HepG2 (cell line): ENCODE measurements at regions not wholly inside any gene's neighbourhood (a gene's known extent, or its start where the extent isn't known, plus 50 kb on each side); places are given as distances from the start of the nearest gene placed in this dataset.

Source experiments
- DNMT1 ChIP-seq: sonication (generic); formaldehyde crosslinking; IDR thresholded peaks from 2 replicates; pipeline ENCODE4 v1.5.1; 2020; ENCODE audit warnings: mild to moderate bottlenecking, missing genetic modification reagents
- ELK4 ChIP-seq: sonication (generic); formaldehyde crosslinking; IDR thresholded peaks from 2 replicates; pipeline ENCODE4 v1.9.0; 2021; ENCODE audit warnings: missing genetic modification reagents, borderline replicate concordance
- HNF4A ChIP-seq: sonication (generic); formaldehyde crosslinking; IDR thresholded peaks from 2 replicates; pipeline ENCODE4 v1.4.0; 2020; ENCODE audit warnings: missing genetic modification reagents
- JARID2 ChIP-seq: sonication (generic); formaldehyde crosslinking; IDR thresholded peaks from 2 replicates; pipeline ENCODE4 v1.8.1; 2023; ENCODE audit warnings: missing genetic modification reagents, inconsistent platforms; ENCODE audit not compliant: insufficient replicate concordance
- LBX2 ChIP-seq: sonication (generic); formaldehyde crosslinking; IDR thresholded peaks from 2 replicates; pipeline ENCODE4 v1.5.0; 2020; ENCODE audit warnings: missing genetic modification reagents, mild to moderate bottlenecking, borderline replicate concordance
- NR2F6 ChIP-seq, 2 experiments: IDR thresholded peaks; 2 replicates each; pipeline ENCODE4 v1.6.1; 2016; ENCODE audit warnings: antibody characterized with exemption in 1 of 2, mild to moderate bottlenecking in 1 of 2
- PHF21A ChIP-seq: sonication (generic); formaldehyde crosslinking; IDR thresholded peaks from 2 replicates; pipeline ENCODE4 v1.5.0; 2020; ENCODE audit warnings: mild to moderate bottlenecking, missing genetic modification reagents
- SMC3 ChIP-seq: IDR thresholded peaks from 2 replicates; pipeline ENCODE4 v1.6.1; 2011; ENCODE audit warnings: low read length, improper control_type of control experiment
- USF2 ChIP-seq, 2 experiments: sonication (generic) in 1 of 2; formaldehyde crosslinking in 1 of 2; IDR thresholded peaks; 2 replicates each; pipeline versions ENCODE4 v1.5.1 to v1.6.1; 2011 to 2020; ENCODE audit warnings: borderline replicate concordance in 1 of 2, low read depth in 1 of 2, low read length in 1 of 2, mild to moderate bottlenecking in 1 of 2, missing genetic modification reagents in 1 of 2, moderate library complexity in 1 of 2
- YY1 ChIP-seq: IDR thresholded peaks from 2 replicates; pipeline ENCODE4 v1.6.1; 2011; ENCODE audit warnings: low read length, low read depth, moderate library complexity, mild to moderate bottlenecking; ENCODE audit not compliant: insufficient read depth, insufficient replicate concordance
- ZFP1 ChIP-seq: IDR thresholded peaks from 2 replicates; pipeline ENCODE4 v1.6.1; 2016
- ZFP36 ChIP-seq: fragments of 150-350 bp; IDR thresholded peaks from 2 replicates; pipeline ENCODE4 v1.6.1; 2018; ENCODE audit warnings: borderline replicate concordance, low read length, low read depth; ENCODE audit not compliant: partially characterized antibody
- ZNF101 ChIP-seq: sonication (generic); formaldehyde crosslinking; IDR thresholded peaks from 2 replicates; pipeline ENCODE4 v1.4.0; 2020; ENCODE audit warnings: mild to moderate bottlenecking, low read depth, missing genetic modification reagents, borderline replicate concordance
- TF ChIP-seq, protein P1 (sequence below): sonication (generic); formaldehyde crosslinking; IDR thresholded peaks from 2 replicates; pipeline ENCODE4 v1.5.0; 2020; ENCODE audit warnings: missing genetic modification reagents
- TF ChIP-seq, protein P2 (sequence below): sonication (generic); formaldehyde crosslinking; IDR thresholded peaks from 2 replicates; pipeline ENCODE4 v1.8.1; 2023; ENCODE audit warnings: mild to moderate bottlenecking, missing genetic modification reagents

- TF ChIP-seq YY1, result no peak
- no peak for TF ChIP-seq DNMT1 (CRISPR knock-in tag)
- TF ChIP-seq, protein P1, sequence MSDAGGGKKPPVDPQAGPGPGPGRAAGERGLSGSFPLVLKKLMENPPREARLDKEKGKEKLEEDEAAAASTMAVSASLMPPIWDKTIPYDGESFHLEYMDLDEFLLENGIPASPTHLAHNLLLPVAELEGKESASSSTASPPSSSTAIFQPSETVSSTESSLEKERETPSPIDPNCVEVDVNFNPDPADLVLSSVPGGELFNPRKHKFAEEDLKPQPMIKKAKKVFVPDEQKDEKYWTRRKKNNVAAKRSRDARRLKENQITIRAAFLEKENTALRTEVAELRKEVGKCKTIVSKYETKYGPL (CRISPR knock-in tag), result no peak
- no peak for TF ChIP-seq LBX2 (CRISPR knock-in tag)
- no peak for TF ChIP-seq NR2F6 (IDR thresholded peaks at IDR 0.05)
- no peak for TF ChIP-seq NR2F6 (CRISPR knock-in tag; IDR thresholded peaks at IDR 0.05)
- no peak for TF ChIP-seq USF2 (IDR thresholded peaks at IDR 0.05; ENCODE audit: low read depth, low read length)
- no peak for TF ChIP-seq USF2 (CRISPR knock-in tag; IDR thresholded peaks at IDR 0.05; ENCODE audit: borderline replicate concordance)
- no peak for TF ChIP-seq ZNF101 (CRISPR knock-in tag)
- no peak for TF ChIP-seq HNF4A (CRISPR knock-in tag)
- no peak for TF ChIP-seq ZFP36
- TF ChIP-seq JARID2 (CRISPR knock-in tag), result no peak
- TF ChIP-seq PHF21A (CRISPR knock-in tag), result no peak
- TF ChIP-seq ELK4, result no peak
- no peak for TF ChIP-seq SMC3
- TF ChIP-seq, protein P2, sequence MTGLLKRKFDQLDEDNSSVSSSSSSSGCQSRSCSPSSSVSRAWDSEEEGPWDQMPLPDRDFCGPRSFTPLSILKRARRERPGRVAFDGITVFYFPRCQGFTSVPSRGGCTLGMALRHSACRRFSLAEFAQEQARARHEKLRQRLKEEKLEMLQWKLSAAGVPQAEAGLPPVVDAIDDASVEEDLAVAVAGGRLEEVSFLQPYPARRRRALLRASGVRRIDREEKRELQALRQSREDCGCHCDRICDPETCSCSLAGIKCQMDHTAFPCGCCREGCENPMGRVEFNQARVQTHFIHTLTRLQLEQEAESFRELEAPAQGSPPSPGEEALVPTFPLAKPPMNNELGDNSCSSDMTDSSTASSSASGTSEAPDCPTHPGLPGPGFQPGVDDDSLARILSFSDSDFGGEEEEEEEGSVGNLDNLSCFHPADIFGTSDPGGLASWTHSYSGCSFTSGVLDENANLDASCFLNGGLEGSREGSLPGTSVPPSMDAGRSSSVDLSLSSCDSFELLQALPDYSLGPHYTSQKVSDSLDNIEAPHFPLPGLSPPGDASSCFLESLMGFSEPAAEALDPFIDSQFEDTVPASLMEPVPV, result no peak
- TF ChIP-seq ZFP1 (CRISPR knock-in tag), result no peak
- TF ChIP-seq, all 625 proteins: peak for 0
Measured at GRCh38 chr5:155978850-155979249, 348.1 kb upstream of the SGCD start (continued).
